GM21390 (cell line): ENCODE measurements at regions not wholly inside any gene's neighbourhood (a gene's known extent, or its start where the extent isn't known, plus 50 kb on each side); places are given as distances from the start of the nearest gene placed in this dataset.

ENCODE experiments used
- ATAC-seq: cut with Tn5 transposase; IDR thresholded peaks from one replicate; pipeline ENCODE4 v1.9.1; 2021; ENCODE audit not compliant: unreplicated experiment

DNA sequence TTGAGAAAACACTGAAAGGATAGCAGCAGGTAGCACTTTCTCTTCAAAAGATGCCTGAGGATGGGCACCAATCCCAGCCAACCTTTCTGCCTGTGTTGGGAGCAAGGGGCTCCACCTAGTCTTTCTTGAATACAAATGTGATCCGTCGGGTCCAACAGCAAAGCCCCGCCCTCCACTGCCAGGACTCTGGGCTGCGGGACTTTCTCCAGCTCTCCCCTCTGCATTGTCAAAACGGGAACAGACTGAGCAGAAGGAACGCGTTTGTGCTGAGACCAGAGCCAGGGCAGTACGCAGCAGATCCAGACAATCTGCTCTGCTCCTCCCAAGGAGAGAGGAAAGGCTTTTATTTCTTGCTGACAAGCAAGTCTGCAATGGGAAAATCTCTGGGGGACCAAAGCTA is 139.7 kb downstream of the SEC61B start:
- ATAC-seq: no peak

DNA sequence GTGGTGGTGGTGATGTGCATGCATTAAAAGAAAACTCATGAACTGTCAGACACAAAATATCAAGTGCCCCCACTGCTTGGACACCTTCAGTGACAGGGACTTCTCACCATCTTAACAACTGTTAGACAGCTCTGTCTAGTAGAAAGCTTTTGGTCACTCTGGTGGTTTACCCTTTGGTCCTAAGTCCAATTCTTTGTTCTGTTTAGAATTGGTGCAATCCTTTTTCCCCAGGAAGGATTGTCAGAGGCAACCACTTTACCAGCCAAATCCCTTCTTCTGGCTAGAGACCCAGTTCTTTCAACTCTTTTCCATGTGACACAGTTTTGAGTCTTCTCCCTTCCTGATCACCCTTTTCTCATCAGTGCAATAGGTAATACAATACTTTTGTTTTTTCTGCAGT is 140.2 kb downstream of the SEC61B start:
- ATAC-seq: no peak

DNA sequence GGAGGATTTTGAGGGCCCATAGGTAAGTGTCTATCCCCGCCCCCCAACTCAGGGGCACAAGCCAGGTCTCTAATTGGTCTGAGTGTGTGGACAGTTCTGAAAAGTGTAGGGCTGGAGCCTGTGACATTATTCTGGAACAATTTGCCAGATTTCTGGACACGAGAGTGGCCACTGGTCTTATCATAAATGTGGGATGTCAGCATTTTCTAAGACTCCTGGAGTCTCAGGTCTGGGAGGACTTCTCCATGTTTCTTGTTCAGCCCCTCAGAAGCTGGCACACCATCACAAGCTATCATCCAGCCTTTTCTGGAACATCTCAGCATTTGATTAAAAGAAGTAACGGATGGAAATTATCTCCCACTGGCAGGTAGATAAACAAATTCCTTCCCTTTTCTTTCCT is 141.4 kb downstream of the SEC61B start:
- ATAC-seq: no peak

DNA sequence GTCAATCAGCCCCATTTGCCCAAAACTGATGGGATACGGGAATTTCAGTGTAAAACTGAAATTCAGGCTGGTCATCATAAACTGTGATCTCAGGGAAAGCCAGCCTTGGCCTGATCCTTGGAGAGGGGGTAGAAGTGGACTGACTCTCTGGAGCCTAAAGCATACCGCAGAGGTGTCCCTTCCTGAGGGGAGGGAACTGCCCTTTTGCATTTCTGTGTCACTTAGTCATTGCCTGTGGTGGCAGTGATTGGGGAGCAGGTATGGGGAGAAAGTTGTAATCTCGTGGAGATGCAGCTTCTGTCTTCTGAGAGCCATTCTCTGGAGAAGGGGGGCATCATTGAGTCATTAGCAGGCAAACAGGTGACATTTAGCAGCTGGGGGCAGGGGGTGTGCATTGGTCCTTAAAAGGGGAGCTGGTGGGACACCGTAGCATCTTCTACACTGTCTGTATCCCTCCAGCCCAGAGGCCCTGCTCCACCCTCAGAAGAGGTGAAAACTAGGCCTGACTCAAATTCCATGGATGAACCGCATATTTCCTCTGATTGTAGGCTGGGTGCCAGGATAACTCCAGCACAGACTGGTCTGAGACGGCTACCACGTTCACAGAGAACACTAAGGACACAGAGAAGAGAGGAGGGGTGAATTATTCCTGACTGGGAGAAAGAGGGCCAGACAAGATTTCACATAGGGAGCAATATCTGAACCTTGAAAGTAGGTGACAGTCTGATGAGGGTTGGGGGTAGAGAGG is 143.3 kb downstream of the SEC61B start:
- ATAC-seq: no peak

GRCh38 chr9:99366183-99366582 is 144.1 kb downstream of the SEC61B start:
- no peak for ATAC-seq

DNA sequence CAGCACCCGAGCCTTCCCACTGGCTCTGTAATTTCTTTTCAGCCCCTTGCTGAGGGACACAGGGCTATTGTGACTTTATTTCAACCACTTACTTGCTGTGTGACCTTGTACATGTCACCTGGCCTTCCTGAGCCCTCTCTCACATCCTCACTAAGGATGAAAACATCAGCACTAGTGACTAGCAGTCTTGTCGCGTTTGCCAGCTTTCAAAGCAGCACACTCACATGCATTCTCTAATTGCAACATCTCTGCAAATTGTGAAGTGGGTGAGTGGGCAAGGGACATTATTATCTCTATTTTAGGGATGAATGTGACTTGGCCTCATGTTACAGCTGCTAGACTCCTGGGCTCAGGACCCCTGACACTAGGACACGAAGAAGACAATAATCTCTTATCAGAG is 144.5 kb downstream of the SEC61B start:
- ATAC-seq: no peak

DNA sequence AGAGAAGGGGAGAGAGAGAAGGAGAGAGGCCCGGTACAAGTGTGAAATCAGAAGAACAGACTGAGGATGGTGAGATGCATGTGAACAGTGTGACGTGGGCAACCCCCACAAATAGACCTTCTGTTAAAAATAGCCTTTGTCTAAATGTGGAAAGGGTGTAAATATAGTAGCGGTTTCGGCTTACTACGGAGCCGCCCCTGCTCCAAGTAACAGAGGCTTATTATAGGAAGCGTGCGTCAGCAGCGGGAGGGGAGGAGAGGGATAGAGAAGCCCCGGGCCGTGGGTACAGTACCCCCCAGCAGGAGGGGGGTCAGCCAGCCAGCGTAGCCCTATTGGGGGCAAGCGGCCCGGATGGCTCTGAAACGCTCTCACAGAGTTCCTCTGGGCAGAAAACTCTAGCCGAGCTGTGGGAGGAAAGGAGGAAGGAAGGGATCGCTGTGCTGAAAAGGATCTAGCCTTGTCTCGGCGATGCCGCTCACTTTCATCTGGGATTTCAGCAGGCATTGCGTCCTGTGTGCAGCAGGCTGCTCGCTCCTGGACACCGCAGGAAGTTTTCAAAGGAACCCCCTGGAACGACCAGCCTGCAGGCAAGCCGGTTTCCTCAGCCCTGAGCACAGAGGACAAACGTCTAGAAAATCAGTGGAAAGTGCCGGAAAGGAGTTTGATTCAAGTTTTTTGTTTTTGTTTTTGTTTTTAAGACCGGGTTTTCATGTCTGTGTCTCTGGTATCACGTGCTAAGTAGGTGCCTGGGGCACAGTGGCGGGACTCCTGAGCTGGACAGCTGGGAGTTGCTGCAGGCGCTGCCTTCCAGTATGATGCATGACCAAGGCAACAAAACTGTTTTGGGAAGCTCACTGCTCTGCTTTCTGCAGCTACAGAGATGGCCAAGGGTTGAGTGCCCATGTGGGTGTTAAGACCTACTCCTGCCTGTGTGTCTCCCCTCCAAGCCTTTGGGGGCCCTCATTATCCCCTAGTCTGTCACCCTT is 146.6 kb downstream of the SEC61B start:
- peak; percentile 62 for ATAC-seq

DNA sequence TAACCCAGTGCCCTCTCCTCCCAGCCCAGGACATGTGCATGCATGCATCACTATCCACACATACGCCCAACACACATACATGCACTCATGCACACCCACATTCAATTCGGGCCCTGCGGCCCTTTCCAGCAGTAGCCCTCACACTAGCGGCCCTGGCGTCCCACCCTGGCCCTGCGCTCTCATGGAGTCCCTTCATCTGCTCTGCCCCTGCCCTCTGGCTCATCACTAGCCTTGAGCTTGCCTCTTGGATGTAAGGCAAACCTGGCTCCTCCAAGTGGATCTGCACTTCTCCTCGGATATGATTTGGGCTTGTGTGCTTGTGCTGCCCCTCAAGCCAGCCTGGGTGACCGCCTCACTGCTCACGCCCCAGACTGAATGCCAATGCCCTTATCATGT is 147.2 kb downstream of the SEC61B start:
- no peak for ATAC-seq

DNA sequence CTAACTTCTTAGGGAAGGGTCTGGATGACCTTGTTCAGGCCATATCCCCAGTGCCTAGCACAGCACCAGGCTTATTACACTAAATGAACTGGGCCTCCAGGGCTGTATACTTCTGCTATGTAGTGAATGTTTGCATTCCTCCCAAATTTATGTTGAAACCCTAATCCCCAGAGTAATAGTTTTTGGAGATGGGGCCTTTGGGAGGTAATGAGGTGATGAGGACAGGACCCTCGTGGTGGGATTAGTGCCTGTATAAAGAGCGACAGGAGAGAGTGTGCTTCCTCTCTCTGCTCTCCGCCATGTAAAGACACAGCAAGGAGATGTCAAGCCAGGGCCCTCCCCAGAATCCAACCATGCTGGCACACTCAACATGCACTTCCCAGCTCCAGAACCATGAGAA is 148.3 kb downstream of the SEC61B start:
- no peak for ATAC-seq

- no peak for ATAC-seq
Observed at GRCh38 chr9:99371376-99371775, 149.3 kb downstream of the SEC61B start.

- ATAC-seq: no peak
Observed at GRCh38 chr9:99373912-99374311, 151.8 kb downstream of the SEC61B start.

DNA sequence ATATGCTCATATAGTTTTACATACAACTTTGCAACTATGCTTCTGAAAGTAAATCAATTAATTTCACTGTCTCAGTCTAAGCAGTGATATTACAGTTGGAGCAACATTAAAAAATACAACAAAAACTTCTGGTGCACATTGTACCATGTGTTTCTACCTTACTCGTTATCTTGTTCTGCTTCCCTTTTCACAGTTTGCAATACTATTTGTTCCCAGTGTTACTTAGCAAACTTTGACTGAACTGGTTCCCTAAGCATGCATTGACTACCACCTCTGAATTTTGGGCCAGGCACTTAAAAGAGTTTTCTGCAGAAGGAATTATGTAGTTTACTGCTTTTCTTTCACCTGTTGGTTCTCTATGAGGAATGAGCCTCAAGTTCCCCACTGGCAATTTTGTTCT is 152.7 kb downstream of the SEC61B start:
- no peak for ATAC-seq

GRCh38 chr9:99375481-99375880 is 153.4 kb downstream of the SEC61B start:
- ATAC-seq: no peak

DNA sequence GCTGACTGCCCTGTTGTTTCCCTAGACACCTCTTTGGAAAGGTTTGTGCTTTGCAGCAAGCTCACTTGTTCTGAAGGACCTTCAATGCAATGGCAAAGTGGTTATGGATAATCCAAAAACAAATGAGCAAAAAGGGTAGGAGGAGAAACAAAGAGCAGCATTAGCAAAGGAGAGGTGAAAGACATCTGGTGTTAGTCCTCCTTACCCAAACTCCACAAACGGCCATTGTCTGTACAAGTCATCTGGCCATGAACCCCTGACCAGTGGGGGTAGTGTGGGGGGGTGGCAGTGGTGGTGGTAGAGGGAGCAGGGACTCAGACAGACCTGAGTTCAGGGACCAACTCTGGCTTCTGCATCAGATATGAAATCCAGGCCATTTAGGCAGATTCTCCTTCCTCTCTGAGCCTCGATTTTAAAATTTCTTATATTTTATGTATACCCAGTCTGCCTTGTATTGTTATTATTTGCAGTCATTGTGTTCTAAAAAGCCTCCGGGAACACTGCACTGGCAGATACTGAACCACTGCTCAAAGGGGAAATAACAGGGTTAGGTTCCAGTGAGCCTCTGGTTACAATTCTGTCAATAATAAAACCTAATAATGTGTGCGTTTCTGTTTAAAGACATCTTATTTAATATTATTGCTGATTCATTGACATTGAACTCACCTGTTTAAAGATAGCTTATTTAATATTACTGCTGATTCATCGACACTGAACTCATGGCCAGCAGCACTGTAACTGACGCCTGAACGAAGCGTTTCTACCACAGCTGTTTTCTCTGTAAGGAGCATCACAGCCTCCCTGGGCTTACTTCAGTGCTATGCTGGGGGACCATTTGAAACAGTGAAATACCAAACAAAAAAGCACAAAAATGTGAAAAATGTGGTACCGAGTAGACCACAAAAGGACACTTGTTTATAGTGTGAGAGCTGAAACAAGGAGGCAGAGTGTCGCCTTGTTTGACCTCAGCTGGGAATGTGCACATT is 156.0 kb downstream of the SEC61B start:
- ATAC-seq: no peak

DNA sequence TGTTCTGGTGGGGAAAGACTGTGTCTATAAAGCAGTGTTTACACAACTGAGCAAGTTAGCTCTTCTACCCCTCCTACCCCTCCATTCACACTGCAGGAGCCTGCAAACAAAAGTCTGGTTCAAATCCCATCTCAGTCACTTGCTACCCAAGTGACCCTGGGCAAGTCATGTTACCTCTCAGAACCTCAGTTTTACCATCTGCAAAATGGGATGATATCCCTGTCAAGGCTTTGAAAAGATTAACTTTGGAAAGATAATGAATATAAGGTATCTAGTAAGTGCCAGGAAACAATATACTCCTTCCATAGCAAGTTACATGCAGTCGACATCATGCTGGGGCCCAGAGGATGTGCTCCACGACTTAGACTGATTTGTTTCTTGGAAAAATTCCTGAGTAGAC is 161.5 kb downstream of the SEC61B start:
- no peak for ATAC-seq

DNA sequence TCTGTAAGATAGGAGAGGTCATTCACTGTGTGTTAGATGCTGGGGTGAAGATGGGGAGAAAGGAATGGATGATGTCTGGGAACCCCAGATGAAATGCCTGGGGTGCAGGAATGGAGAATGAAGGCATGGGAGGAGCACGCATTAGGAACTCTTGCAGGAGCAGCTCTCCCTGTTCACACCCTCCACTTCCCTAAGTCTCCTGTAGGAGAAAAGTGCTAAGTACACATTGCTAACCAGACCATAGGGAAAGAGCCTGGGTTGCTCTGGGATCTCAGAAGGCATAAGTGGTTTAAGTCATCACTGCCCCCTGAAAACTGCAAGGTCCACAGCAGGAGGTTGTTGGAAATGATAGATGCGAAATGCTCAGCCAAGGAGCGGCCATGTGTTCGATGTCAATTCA is 163.1 kb downstream of the SEC61B start:
- no peak for ATAC-seq

- no peak for ATAC-seq
Observed at GRCh38 chr9:99385814-99386279, 163.8 kb downstream of the SEC61B start.

- ATAC-seq: no peak
Observed at GRCh38 chr9:99387431-99387830, 165.3 kb downstream of the SEC61B start.

DNA sequence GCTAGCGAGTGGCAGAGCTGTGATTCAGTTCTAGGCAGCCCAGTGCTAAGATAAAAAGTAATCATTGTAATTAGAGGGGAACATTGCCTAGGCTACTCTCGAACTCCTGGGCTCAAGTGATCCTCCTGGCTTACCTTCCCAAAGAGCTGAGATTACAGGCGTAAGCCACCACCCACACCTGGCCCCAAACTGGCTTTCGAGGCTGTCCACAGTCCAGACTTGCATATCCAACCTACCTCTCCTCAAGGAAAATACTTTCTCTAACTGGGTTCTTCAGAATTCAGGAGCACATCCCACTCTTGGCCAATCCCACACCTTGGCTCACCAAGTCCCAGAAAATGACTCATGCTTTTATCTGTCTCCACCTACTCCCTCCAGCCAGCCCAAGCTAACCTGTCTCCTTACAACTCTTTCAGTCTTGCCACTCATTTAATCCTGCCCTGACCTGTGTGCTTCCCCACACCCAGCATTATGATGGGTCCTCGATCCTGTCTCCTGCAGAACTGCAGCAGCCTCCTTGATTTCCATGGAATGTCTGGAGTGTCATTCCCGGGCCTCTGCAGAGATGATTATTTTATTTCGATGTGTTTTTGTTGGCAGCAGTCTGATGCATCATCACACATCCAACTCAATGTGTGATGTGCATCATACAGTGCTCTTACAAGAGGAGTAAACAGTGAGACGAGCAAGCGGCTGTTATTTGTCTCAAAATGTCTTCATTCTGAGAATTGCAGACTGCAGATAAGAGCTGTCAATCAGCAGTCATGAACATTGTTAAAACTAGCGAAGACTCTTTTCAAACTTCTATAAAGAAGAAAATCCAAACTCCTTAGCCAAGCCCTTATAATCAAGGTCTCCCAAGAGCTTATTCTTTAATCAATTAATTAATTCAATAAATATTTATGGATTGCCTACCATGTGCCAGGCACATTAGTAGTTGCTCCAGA is 167.3 kb downstream of the SEC61B start:
- no peak for ATAC-seq
